H1 (cell line): ENCODE measurements at regions not wholly inside any gene's neighbourhood (a gene's known extent, or its start where the extent isn't known, plus 50 kb on each side); places are given as distances from the start of the nearest gene placed in this dataset.

ENCODE experiments used
- CBX5 ChIP-seq: fragments of 300-800, 300-1000 bp; sonication (generic); IDR thresholded peaks from 2 replicates; pipeline ENCODE4 v1.7.1; 2016; ENCODE audit warnings: antibody characterized with exemption, low read length, low read depth
- CEBPB ChIP-seq: IDR thresholded peaks from 2 replicates; pipeline ENCODE4 v1.6.1; 2012; ENCODE audit warnings: low read depth, low read length
- CHD2 ChIP-seq: IDR thresholded peaks from 2 replicates; pipeline ENCODE4 v1.6.1; 2012; ENCODE audit warnings: low read length, improper control_type of control experiment
- CTBP2 ChIP-seq: IDR thresholded peaks from 2 replicates; pipeline ENCODE4 v1.7.0; 2011; ENCODE audit warnings: borderline replicate concordance, mild to moderate bottlenecking, moderate library complexity, mixed read lengths, low read length; ENCODE audit not compliant: insufficient read depth, insufficient read length
- HDAC6 ChIP-seq: IDR thresholded peaks from one replicate; pipeline ENCODE4 v1.7.1; 2012; ENCODE audit warnings: low read depth, mild to moderate bottlenecking, inconsistent platforms, low read length, moderate library complexity
- NANOG ChIP-seq: IDR thresholded peaks from 2 replicates; pipeline ENCODE4 v1.6.1; 2011; ENCODE audit warnings: low read length, low read depth, mild to moderate bottlenecking, inconsistent platforms; ENCODE audit not compliant: insufficient read depth, poor library complexity, severe bottlenecking
- PHF8 ChIP-seq: fragments of 200-600 bp; sonication (generic); conservative IDR thresholded peaks from 2 replicates; pipeline ENCODE4 v1.7.1; 2012; ENCODE audit warnings: low read depth, mild to moderate bottlenecking, inconsistent platforms, low read length, moderate library complexity
- RXRA ChIP-seq: IDR thresholded peaks from 2 replicates; pipeline ENCODE4 v1.6.1; 2011; ENCODE audit warnings: low read depth, mild to moderate bottlenecking, low read length, moderate library complexity; ENCODE audit not compliant: insufficient read depth
- SP1 ChIP-seq: IDR thresholded peaks from 2 replicates; pipeline ENCODE4 v1.6.1; 2011; ENCODE audit warnings: low read depth, low read length
- TEAD4 ChIP-seq: IDR thresholded peaks from 2 replicates; pipeline ENCODE4 v1.6.1; 2012; ENCODE audit warnings: low read depth, low read length, inconsistent platforms, mixed read lengths
- USF2 ChIP-seq: IDR thresholded peaks from 2 replicates; pipeline ENCODE4 v1.6.1; 2011; ENCODE audit warnings: low read length, improper control_type of control experiment
- YY1 ChIP-seq: IDR thresholded peaks from 2 replicates; pipeline ENCODE4 v1.6.1; 2011; ENCODE audit warnings: low read depth, mild to moderate bottlenecking, low read length
- ZNF274 ChIP-seq: IDR thresholded peaks from 2 replicates; pipeline ENCODE4 v1.7.0; 2012; ENCODE audit warnings: low read length, borderline replicate concordance; ENCODE audit errors: extremely low read depth

GRCh38 chr12:75623631-75624154 lies 112.3 kb upstream of the KRR1 start (continued):
- TF ChIP-seq SP1, result no peak
- no peak for TF ChIP-seq CTBP2
- no peak for TF ChIP-seq HDAC6
- peak; percentile 97 for TF ChIP-seq CEBPB
- TF ChIP-seq NANOG, result no peak
- TF ChIP-seq TEAD4, result no peak
- TF ChIP-seq CBX5, result no peak
- TF ChIP-seq YY1, result no peak
- no peak for TF ChIP-seq PHF8
- TF ChIP-seq RXRA, result no peak
- TF ChIP-seq CHD2, result no peak
- no peak for TF ChIP-seq ZNF274
- no peak for TF ChIP-seq USF2
